H1 (cell line): ENCODE measurements at regions not wholly inside any gene's neighbourhood (a gene's known extent, or its start where the extent isn't known, plus 50 kb on each side); places are given as distances from the start of the nearest gene placed in this dataset.

ENCODE experiments used
- CBX8 ChIP-seq: fragments of 300-800, 300-1000 bp; sonication (generic); IDR thresholded peaks from 2 replicates; pipeline ENCODE4 v1.7.1; 2016; ENCODE audit warnings: low read depth, low read length, borderline replicate concordance
- EZH2 ChIP-seq: fragments of 200-600 bp; sonication (generic); IDR thresholded peaks from 2 replicates; pipeline ENCODE4 v1.7.1; 2012; ENCODE audit warnings: low read depth, mild to moderate bottlenecking, moderate library complexity, low read length, inconsistent platforms; ENCODE audit not compliant: severe bottlenecking
- POLR2A ChIP-seq, 2 experiments: IDR thresholded peaks; 1 replicate in 1 of 2; 2 replicates in 1 of 2; pipeline ENCODE4 v1.6.1; 2011; ENCODE audit warnings: low read depth in 2 of 2, low read length in 2 of 2, mild to moderate bottlenecking in 2 of 2; ENCODE audit errors: control extremely low read depth in 1 of 2
- RAD21 ChIP-seq, 2 experiments: IDR thresholded peaks in 1 of 2; conservative IDR thresholded peaks in 1 of 2; 2 replicates each; pipeline ENCODE4 v1.6.1; 2011; ENCODE audit warnings: low read depth in 2 of 2, low read length in 2 of 2, improper control_type of control experiment in 1 of 2, inconsistent platforms in 1 of 2, mild to moderate bottlenecking in 1 of 2, moderate library complexity in 1 of 2

DNA sequence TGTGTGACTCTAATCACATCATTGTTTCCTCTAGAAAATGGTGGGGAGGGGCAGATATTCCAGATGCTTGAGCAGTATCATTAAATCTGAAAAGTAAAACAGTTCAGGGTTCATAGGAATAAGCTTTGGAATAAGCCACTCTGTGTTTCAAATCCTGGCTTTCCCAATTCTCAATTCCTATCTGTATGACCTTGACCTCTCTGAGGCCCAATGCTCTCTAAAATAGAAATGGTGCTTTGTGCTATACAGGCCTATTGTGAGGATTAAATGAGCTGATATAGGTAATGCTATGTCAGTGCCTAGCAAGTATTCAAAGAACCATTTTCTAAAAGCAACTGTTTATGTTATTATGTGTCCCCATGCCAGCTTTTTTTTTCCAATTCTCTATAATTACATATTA is 209.0 kb upstream of the PRSS16 start:
- TF ChIP-seq CBX8 (no peak), RAD21 (IDR thresholded peaks at IDR 0.05 in 1 of 2, conservative IDR thresholded peaks at IDR 0.05 in 1 of 2; ENCODE audit: low read depth in 2 of 2, low read length in 2 of 2) (no peak), EZH2 (no peak), POLR2A (IDR thresholded peaks at IDR 0.05; ENCODE audit: control extremely low read depth in 1 of 2, low read depth in 2 of 2, low read length in 2 of 2) (no peak)
